Ovary (tissue), 3 donors: ENCODE measurements at regions not wholly inside any gene's neighbourhood (a gene's known extent, or its start where the extent isn't known, plus 50 kb on each side); places are given as distances from the start of the nearest gene placed in this dataset.

Experiments
- CTCF ChIP-seq, 3 donors: fragments of 450-650 bp in 2 of 3; fragments of 200-600 bp in 1 of 3; IDR thresholded peaks; one replicate each; pipeline versions ENCODE4 v1.5.1 to v1.8.0; 2016 to 2022; ENCODE audit warnings: antibody characterized with exemption in 3 of 3, mild to moderate bottlenecking in 1 of 3
- POLR2A ChIP-seq: fragments of 450-650 bp; IDR thresholded peaks from one replicate; pipeline ENCODE4 v1.6.1; 2017; ENCODE audit warnings: antibody characterized with exemption, mild to moderate bottlenecking, moderate library complexity
- donor health status: DM: no; HTN: no; CAD: no.

- TF ChIP-seq CTCF (IDR thresholded peaks at IDR 0.05) (no peak), POLR2A (no peak)
Measured at GRCh38 chr3:135564696-135565095, 400.8 kb upstream of the PPP2R3A start.
